Liver (tissue), 3 donors: ENCODE measurements at regions not wholly inside any gene's neighbourhood (a gene's known extent, or its start where the extent isn't known, plus 50 kb on each side); places are given as distances from the start of the nearest gene placed in this dataset.

ENCODE experiments used
- FOXA1 ChIP-seq: IDR thresholded peaks from 2 replicates; pipeline ENCODE4 v1.6.1; 2016; ENCODE audit warnings: antibody characterized with exemption
- FOXA2 ChIP-seq: IDR thresholded peaks from 2 replicates; pipeline ENCODE4 v1.6.1; 2016; ENCODE audit warnings: antibody characterized with exemption
- GABPA ChIP-seq, 2 donors: IDR thresholded peaks in 1 of 2; conservative IDR thresholded peaks in 1 of 2; 2 replicates each; pipeline ENCODE4 v1.6.1; 2016; ENCODE audit warnings: antibody characterized with exemption in 2 of 2, mild to moderate bottlenecking in 1 of 2, moderate library complexity in 1 of 2
- HNF4A ChIP-seq, 2 donors: conservative IDR thresholded peaks; 2 replicates each; pipeline ENCODE4 v1.6.1; 2016; ENCODE audit warnings: antibody characterized with exemption in 2 of 2, mild to moderate bottlenecking in 2 of 2
- JUND ChIP-seq, 2 donors: IDR thresholded peaks; 2 replicates each; pipeline ENCODE4 v1.6.1; 2016; ENCODE audit warnings: antibody characterized with exemption in 2 of 2
- RAD21 ChIP-seq, 2 donors: IDR thresholded peaks; 2 replicates each; pipeline ENCODE4 v1.6.1; 2016; ENCODE audit warnings: antibody characterized with exemption in 2 of 2, mild to moderate bottlenecking in 2 of 2
- TAF1 ChIP-seq: conservative IDR thresholded peaks from 2 replicates; pipeline ENCODE4 v1.6.1; 2016; ENCODE audit warnings: antibody characterized with exemption, mild to moderate bottlenecking
- YY1 ChIP-seq: IDR thresholded peaks from 2 replicates; pipeline ENCODE4 v1.6.1; 2016; ENCODE audit warnings: antibody characterized with exemption, mild to moderate bottlenecking
- TF ChIP-seq, protein P1 (sequence below): fragments of 150-350 bp; IDR thresholded peaks from 2 replicates; pipeline ENCODE4 v1.5.1; 2017; ENCODE audit warnings: improper control_type of control experiment, low read depth, low read length; ENCODE audit not compliant: missing input control
- TF ChIP-seq, protein P2 (sequence below): IDR thresholded peaks from 2 replicates; pipeline ENCODE4 v1.6.1; 2016; ENCODE audit warnings: antibody characterized with exemption
- TF ChIP-seq, protein P3 (sequence below): IDR thresholded peaks from 2 replicates; pipeline ENCODE4 v1.6.1; 2016; ENCODE audit warnings: antibody characterized with exemption
- TF ChIP-seq, protein P4 (sequence below): IDR thresholded peaks from 2 replicates; pipeline ENCODE4 v1.6.1; 2016; ENCODE audit warnings: antibody characterized with exemption
- TF ChIP-seq, protein P5 (sequence below): IDR thresholded peaks from 2 replicates; pipeline ENCODE4 v1.6.1; 2016; ENCODE audit warnings: antibody characterized with exemption, mild to moderate bottlenecking
- donor health status: healthy.
- donor health status: healthy.

DNA sequence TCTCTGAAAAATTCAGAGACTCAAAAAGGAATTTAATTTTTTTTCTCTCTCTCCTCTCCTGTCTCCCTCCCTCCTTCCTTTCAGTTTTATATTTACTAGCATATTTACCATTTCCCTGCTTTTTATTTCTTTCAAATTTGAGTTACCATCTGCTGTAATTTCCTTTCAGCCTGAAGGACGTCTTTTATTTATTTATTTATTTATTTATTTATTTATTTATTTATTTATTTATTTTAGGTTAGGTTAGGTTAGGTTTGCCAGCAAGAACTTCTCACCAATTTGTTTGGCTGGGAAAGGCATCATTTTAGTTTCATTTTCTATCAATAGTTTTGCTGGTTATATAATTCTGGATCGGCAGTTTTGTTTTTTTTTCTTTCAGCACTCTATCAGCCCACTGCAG is 231.7 kb upstream of the ZRANB2 start:
- TF ChIP-seq, protein P1, sequence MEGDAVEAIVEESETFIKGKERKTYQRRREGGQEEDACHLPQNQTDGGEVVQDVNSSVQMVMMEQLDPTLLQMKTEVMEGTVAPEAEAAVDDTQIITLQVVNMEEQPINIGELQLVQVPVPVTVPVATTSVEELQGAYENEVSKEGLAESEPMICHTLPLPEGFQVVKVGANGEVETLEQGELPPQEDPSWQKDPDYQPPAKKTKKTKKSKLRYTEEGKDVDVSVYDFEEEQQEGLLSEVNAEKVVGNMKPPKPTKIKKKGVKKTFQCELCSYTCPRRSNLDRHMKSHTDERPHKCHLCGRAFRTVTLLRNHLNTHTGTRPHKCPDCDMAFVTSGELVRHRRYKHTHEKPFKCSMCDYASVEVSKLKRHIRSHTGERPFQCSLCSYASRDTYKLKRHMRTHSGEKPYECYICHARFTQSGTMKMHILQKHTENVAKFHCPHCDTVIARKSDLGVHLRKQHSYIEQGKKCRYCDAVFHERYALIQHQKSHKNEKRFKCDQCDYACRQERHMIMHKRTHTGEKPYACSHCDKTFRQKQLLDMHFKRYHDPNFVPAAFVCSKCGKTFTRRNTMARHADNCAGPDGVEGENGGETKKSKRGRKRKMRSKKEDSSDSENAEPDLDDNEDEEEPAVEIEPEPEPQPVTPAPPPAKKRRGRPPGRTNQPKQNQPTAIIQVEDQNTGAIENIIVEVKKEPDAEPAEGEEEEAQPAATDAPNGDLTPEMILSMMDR, result no peak
- TF ChIP-seq JUND (IDR thresholded peaks at IDR 0.05), result no peak
- TF ChIP-seq, protein P2, sequence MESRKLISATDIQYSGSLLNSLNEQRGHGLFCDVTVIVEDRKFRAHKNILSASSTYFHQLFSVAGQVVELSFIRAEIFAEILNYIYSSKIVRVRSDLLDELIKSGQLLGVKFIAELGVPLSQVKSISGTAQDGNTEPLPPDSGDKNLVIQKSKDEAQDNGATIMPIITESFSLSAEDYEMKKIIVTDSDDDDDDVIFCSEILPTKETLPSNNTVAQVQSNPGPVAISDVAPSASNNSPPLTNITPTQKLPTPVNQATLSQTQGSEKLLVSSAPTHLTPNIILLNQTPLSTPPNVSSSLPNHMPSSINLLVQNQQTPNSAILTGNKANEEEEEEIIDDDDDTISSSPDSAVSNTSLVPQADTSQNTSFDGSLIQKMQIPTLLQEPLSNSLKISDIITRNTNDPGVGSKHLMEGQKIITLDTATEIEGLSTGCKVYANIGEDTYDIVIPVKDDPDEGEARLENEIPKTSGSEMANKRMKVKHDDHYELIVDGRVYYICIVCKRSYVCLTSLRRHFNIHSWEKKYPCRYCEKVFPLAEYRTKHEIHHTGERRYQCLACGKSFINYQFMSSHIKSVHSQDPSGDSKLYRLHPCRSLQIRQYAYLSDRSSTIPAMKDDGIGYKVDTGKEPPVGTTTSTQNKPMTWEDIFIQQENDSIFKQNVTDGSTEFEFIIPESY, result no peak
- TF ChIP-seq TAF1, result no peak
- TF ChIP-seq, protein P3, sequence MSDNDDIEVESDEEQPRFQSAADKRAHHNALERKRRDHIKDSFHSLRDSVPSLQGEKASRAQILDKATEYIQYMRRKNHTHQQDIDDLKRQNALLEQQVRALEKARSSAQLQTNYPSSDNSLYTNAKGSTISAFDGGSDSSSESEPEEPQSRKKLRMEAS, result no peak
- TF ChIP-seq RAD21 (IDR thresholded peaks at IDR 0.05), result no peak
- no peak for TF ChIP-seq YY1
- TF ChIP-seq GABPA (IDR thresholded peaks at IDR 0.05 in 1 of 2, conservative IDR thresholded peaks at IDR 0.05 in 1 of 2), result no peak
- no peak for TF ChIP-seq FOXA1
- TF ChIP-seq, protein P4, sequence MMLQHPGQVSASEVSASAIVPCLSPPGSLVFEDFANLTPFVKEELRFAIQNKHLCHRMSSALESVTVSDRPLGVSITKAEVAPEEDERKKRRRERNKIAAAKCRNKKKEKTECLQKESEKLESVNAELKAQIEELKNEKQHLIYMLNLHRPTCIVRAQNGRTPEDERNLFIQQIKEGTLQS, result no peak
- no peak for TF ChIP-seq HNF4A (conservative IDR thresholded peaks at IDR 0.05)
- no peak for TF ChIP-seq FOXA2
- TF ChIP-seq, protein P5, sequence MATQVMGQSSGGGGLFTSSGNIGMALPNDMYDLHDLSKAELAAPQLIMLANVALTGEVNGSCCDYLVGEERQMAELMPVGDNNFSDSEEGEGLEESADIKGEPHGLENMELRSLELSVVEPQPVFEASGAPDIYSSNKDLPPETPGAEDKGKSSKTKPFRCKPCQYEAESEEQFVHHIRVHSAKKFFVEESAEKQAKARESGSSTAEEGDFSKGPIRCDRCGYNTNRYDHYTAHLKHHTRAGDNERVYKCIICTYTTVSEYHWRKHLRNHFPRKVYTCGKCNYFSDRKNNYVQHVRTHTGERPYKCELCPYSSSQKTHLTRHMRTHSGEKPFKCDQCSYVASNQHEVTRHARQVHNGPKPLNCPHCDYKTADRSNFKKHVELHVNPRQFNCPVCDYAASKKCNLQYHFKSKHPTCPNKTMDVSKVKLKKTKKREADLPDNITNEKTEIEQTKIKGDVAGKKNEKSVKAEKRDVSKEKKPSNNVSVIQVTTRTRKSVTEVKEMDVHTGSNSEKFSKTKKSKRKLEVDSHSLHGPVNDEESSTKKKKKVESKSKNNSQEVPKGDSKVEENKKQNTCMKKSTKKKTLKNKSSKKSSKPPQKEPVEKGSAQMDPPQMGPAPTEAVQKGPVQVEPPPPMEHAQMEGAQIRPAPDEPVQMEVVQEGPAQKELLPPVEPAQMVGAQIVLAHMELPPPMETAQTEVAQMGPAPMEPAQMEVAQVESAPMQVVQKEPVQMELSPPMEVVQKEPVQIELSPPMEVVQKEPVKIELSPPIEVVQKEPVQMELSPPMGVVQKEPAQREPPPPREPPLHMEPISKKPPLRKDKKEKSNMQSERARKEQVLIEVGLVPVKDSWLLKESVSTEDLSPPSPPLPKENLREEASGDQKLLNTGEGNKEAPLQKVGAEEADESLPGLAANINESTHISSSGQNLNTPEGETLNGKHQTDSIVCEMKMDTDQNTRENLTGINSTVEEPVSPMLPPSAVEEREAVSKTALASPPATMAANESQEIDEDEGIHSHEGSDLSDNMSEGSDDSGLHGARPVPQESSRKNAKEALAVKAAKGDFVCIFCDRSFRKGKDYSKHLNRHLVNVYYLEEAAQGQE, result no peak
